Activated T-cell treated with anti-CD3 and anti-CD28 coated beads, Interleukin-2, amount 50 U/mL, for 4 hours (primary cell): ENCODE measurements at regions not wholly inside any gene's neighbourhood (a gene's known extent, or its start where the extent isn't known, plus 50 kb on each side); places are given as distances from the start of the nearest gene placed in this dataset.

Experiments used
- ATAC-seq, 2 donors: fragments of 200-7000 bp; cut with Tn5 transposase; one replicate each; pipeline ENCODE4 v1.10.0; 2021
- DNase-seq: peaks from one replicate; pipeline ENCODE4 v3.0.0-alpha.2; 2020
- H3K27me3 Mint-ChIP-seq: one replicate; pipeline ENCODE4 v1.8.0; 2021; ENCODE audit warnings: low read depth, mixed read lengths
- H3K36me3 Mint-ChIP-seq: one replicate; pipeline ENCODE4 v1.8.0; 2022; ENCODE audit warnings: mixed read lengths; ENCODE audit not compliant: insufficient read depth
- H3K4me1 Mint-ChIP-seq: one replicate; pipeline ENCODE4 v1.8.0; 2021; ENCODE audit warnings: low read depth, mixed read lengths
- H3K4me3 Mint-ChIP-seq: one replicate; pipeline ENCODE4 v1.8.0; 2021; ENCODE audit warnings: mild to moderate bottlenecking, moderate library complexity, mixed read lengths
- H3K9me3 Mint-ChIP-seq: one replicate; pipeline ENCODE4 v1.8.0; 2021; ENCODE audit warnings: mixed read lengths

GRCh38 chrX:40209951-40210617, 112.3 kb upstream of the BCOR start:
- Mint-ChIP-seq H3K36me3 (no peaks in the 10 kb centered on the region), H3K9me3 (no peaks in the 10 kb centered on the region), H3K27me3 (no peaks in the 10 kb centered on the region), H3K4me3 (no peak overlapping the region), H3K4me1 (peaks cover 3% of the 10 kb centered on the region)
- DNase-seq = no peak
- no peak for ATAC-seq

GRCh38 chrX:40207626-40208025, 109.9 kb upstream of the BCOR start:
- Mint-ChIP-seq H3K4me1 (peaks cover 7% of the 10 kb centered on the region), H3K27me3 (no peaks in the 10 kb centered on the region), H3K36me3 (no peaks in the 10 kb centered on the region), H3K9me3 (no peaks in the 10 kb centered on the region), H3K4me3 (no peak overlapping the region)
- ATAC-seq = peak; percentile 74 to 77
- no peak for DNase-seq

- no peaks in the 10 kb centered on the region for H3K9me3 Mint-ChIP-seq
- no peak overlapping the region for H3K4me3 Mint-ChIP-seq
- H3K4me1 Mint-ChIP-seq = peaks cover 16% of the 10 kb centered on the region
- no peak for DNase-seq
- ATAC-seq = no peak
- no peaks in the 10 kb centered on the region for H3K27me3 Mint-ChIP-seq
- H3K36me3 Mint-ChIP-seq = no peaks in the 10 kb centered on the region
Measured at GRCh38 chrX:40205471-40205870, 107.7 kb upstream of the BCOR start.

- no peaks in the 10 kb centered on the region for H3K27me3 Mint-ChIP-seq
- H3K4me1 Mint-ChIP-seq = peaks cover 13% of the 10 kb centered on the region
- no peak for ATAC-seq
- no peak for DNase-seq
- H3K36me3 Mint-ChIP-seq = no peaks in the 10 kb centered on the region
- H3K9me3 Mint-ChIP-seq = no peaks in the 10 kb centered on the region
- no peak overlapping the region for H3K4me3 Mint-ChIP-seq
Measured at GRCh38 chrX:40202456-40202855, 104.7 kb upstream of the BCOR start.

- ATAC-seq = peak; percentile 54 to 63
- Mint-ChIP-seq H3K4me3 (no peak overlapping the region), H3K4me1 (peaks cover 13% of the 10 kb centered on the region), H3K36me3 (no peaks in the 10 kb centered on the region), H3K27me3 (no peaks in the 10 kb centered on the region), H3K9me3 (no peaks in the 10 kb centered on the region)
- DNase-seq = no peak
Measured at GRCh38 chrX:40201329-40201885, 103.6 kb upstream of the BCOR start.

GRCh38 chrX:40199704-40200103, 101.9 kb upstream of the BCOR start:
- no peaks in the 10 kb centered on the region for H3K36me3 Mint-ChIP-seq
- no peaks in the 10 kb centered on the region for H3K9me3 Mint-ChIP-seq
- ATAC-seq (no peak), DNase-seq (no peak)
- H3K4me3 Mint-ChIP-seq = no peak overlapping the region
- peaks cover 13% of the 10 kb centered on the region for H3K4me1 Mint-ChIP-seq
- H3K27me3 Mint-ChIP-seq = no peaks in the 10 kb centered on the region

- no peak overlapping the region for H3K4me3 Mint-ChIP-seq
- H3K36me3 Mint-ChIP-seq = no peaks in the 10 kb centered on the region
- no peaks in the 10 kb centered on the region for H3K27me3 Mint-ChIP-seq
- DNase-seq = no peak
- no peak for ATAC-seq
- peaks cover 7% of the 10 kb centered on the region for H3K4me1 Mint-ChIP-seq
- no peaks in the 10 kb centered on the region for H3K9me3 Mint-ChIP-seq
Measured at GRCh38 chrX:40197071-40197470, 99.3 kb upstream of the BCOR start.

- no peaks in the 10 kb centered on the region for H3K36me3 Mint-ChIP-seq
- H3K4me1 Mint-ChIP-seq = no peaks in the 10 kb centered on the region
- ATAC-seq = no peak
- DNase-seq = no peak
- H3K9me3 Mint-ChIP-seq = no peaks in the 10 kb centered on the region
- H3K4me3 Mint-ChIP-seq = no peak overlapping the region
- H3K27me3 Mint-ChIP-seq = no peaks in the 10 kb centered on the region
Measured at GRCh38 chrX:40195368-40195767, 97.6 kb upstream of the BCOR start.

GRCh38 chrX:40192196-40192595, 94.4 kb upstream of the BCOR start:
- no peaks in the 10 kb centered on the region for H3K27me3 Mint-ChIP-seq
- H3K4me1 Mint-ChIP-seq = peaks cover 6% of the 10 kb centered on the region
- no peak for DNase-seq
- H3K36me3 Mint-ChIP-seq = no peaks in the 10 kb centered on the region
- ATAC-seq = no peak
- H3K4me3 Mint-ChIP-seq = no peak overlapping the region
- H3K9me3 Mint-ChIP-seq = no peaks in the 10 kb centered on the region

- Mint-ChIP-seq H3K27me3 (no peaks in the 10 kb centered on the region), H3K36me3 (no peaks in the 10 kb centered on the region), H3K4me1 (peaks cover 6% of the 10 kb centered on the region), H3K9me3 (peaks cover 10% of the 10 kb centered on the region), H3K4me3 (no peak overlapping the region)
- DNase-seq (no peak), ATAC-seq (no peak)
Measured at GRCh38 chrX:40189637-40190036, 91.9 kb upstream of the BCOR start.

GRCh38 chrX:40188573-40189417, 91.0 kb upstream of the BCOR start:
- Mint-ChIP-seq H3K27me3 (no peaks in the 10 kb centered on the region), H3K4me3 (no peak overlapping the region), H3K4me1 (peaks cover 6% of the 10 kb centered on the region), H3K9me3 (peaks cover 10% of the 10 kb centered on the region), H3K36me3 (no peaks in the 10 kb centered on the region)
- ATAC-seq = no peak
- no peak for DNase-seq

- peaks cover 10% of the 10 kb centered on the region for H3K9me3 Mint-ChIP-seq
- peaks cover 6% of the 10 kb centered on the region for H3K4me1 Mint-ChIP-seq
- no peaks in the 10 kb centered on the region for H3K27me3 Mint-ChIP-seq
- no peaks in the 10 kb centered on the region for H3K36me3 Mint-ChIP-seq
- DNase-seq (no peak), ATAC-seq (no peak)
- H3K4me3 Mint-ChIP-seq = no peak overlapping the region
Measured at GRCh38 chrX:40184968-40185367, 87.2 kb upstream of the BCOR start.

GRCh38 chrX:40182615-40183014, 84.9 kb upstream of the BCOR start:
- no peaks in the 10 kb centered on the region for H3K4me1 Mint-ChIP-seq
- peaks cover 10% of the 10 kb centered on the region for H3K9me3 Mint-ChIP-seq
- no peak for DNase-seq
- H3K4me3 Mint-ChIP-seq = no peak overlapping the region
- ATAC-seq = no peak
- no peaks in the 10 kb centered on the region for H3K36me3 Mint-ChIP-seq
- no peaks in the 10 kb centered on the region for H3K27me3 Mint-ChIP-seq

GRCh38 chrX:40182095-40182494, 84.3 kb upstream of the BCOR start:
- DNase-seq (no peak), ATAC-seq (no peak)
- no peaks in the 10 kb centered on the region for H3K27me3 Mint-ChIP-seq
- no peaks in the 10 kb centered on the region for H3K36me3 Mint-ChIP-seq
- H3K4me1 Mint-ChIP-seq = peaks cover 2% of the 10 kb centered on the region
- no peak overlapping the region for H3K4me3 Mint-ChIP-seq
- peaks cover 10% of the 10 kb centered on the region for H3K9me3 Mint-ChIP-seq

- DNase-seq = no peak
- Mint-ChIP-seq H3K4me3 (no peak overlapping the region), H3K9me3 (no peaks in the 10 kb centered on the region), H3K27me3 (no peaks in the 10 kb centered on the region), H3K36me3 (no peaks in the 10 kb centered on the region), H3K4me1 (peaks cover 7% of the 10 kb centered on the region)
- ATAC-seq = no peak
Measured at GRCh38 chrX:40179283-40179682, 81.5 kb upstream of the BCOR start.
